T-cell (primary cell): ENCODE measurements at regions not wholly inside any gene's neighbourhood (a gene's known extent, or its start where the extent isn't known, plus 50 kb on each side); places are given as distances from the start of the nearest gene placed in this dataset.

Source experiments
- ATAC-seq, 4 experiments: fragments of 200-7000 bp in 3 of 4; fragments of 150-1000 bp in 1 of 4; cut with Tn5 transposase; replicated peaks in 1 of 4; 1 replicate in 3 of 4; 2 replicates in 1 of 4; pipeline ENCODE4 v1.10.0; 2021; ENCODE audit warnings: moderate library complexity in 3 of 4, mild to moderate bottlenecking in 2 of 4, moderate number of reproducible peaks in 1 of 4
- CTCF ChIA-PET, 2 donors: fragments of 300-600 bp; sonication (Branson Sonifier 250); formaldehyde crosslinking; loops; one replicate each; lab custom pipeline; 2022; ENCODE audit warnings: antibody characterized with exemption in 2 of 2; lab: Charles Lee
- POLR2A ChIA-PET, 2 donors: fragments of 300-600 bp; sonication (Branson Sonifier 250); formaldehyde crosslinking; loops; one replicate each; lab custom pipeline; 2022; ENCODE audit warnings: antibody characterized with exemption in 2 of 2; lab: Charles Lee
- DNase-seq, 35 experiments: peaks; one replicate each; pipeline versions ENCODE4 v3.0.0 to v3.0.0-alpha.2; 2013 to 2023
- H3K27ac ChIP-seq: one replicate; pipeline ENCODE4 v1.5.1; 2013; ENCODE audit warnings: low read length
- H3K27me3 ChIP-seq, 2 experiments: replicated peaks in 1 of 2; 1 replicate in 1 of 2; 2 replicates in 1 of 2; pipeline versions ENCODE4 v1.6.1 to v1.7.0; 2013; ENCODE audit warnings: low read length in 1 of 2, mixed read lengths in 1 of 2; ENCODE audit not compliant: control insufficient read depth in 2 of 2, insufficient read depth in 2 of 2; ENCODE audit errors: extremely low read depth in 1 of 2
- H3K36me3 ChIP-seq, 2 donors: 1 replicate in 1 of 2; 2 replicates in 1 of 2; pipeline versions ENCODE4 v1.6.1 to v1.7.0; 2013; ENCODE audit warnings: low read length in 1 of 2; ENCODE audit not compliant: control insufficient read depth in 2 of 2, insufficient read depth in 1 of 2; ENCODE audit errors: extremely low read depth in 1 of 2
- H3K4me1 ChIP-seq, 2 experiments: 1 replicate in 1 of 2; 2 replicates in 1 of 2; pipeline versions ENCODE4 v1.6.1 to v1.7.0; 2013; ENCODE audit warnings: low read length in 2 of 2, mixed read lengths in 1 of 2; ENCODE audit not compliant: insufficient read depth in 2 of 2, control insufficient read depth in 1 of 2; ENCODE audit errors: extremely low read depth in 1 of 2
- H3K4me3 ChIP-seq, 2 donors: 1 replicate in 1 of 2; 2 replicates in 1 of 2; pipeline versions ENCODE4 v1.5.1 to v1.7.0; 2013; ENCODE audit warnings: mild to moderate bottlenecking in 2 of 2, low read length in 1 of 2, moderate library complexity in 1 of 2; ENCODE audit not compliant: control insufficient read depth in 1 of 2; ENCODE audit errors: extremely low read depth in 1 of 2
- H3K9me3 ChIP-seq: 2 replicates; pipeline ENCODE4 v1.7.0; 2013
- H3K27ac Mint-ChIP-seq, 2 donors: one replicate each; pipeline ENCODE4 v1.8.0; 2020 to 2021; ENCODE audit warnings: mild to moderate bottlenecking in 2 of 2, mixed read lengths in 2 of 2
- H3K27me3 Mint-ChIP-seq, 2 donors: one replicate each; pipeline ENCODE4 v1.8.0; 2021 to 2022; ENCODE audit warnings: mixed read lengths in 2 of 2
- H3K36me3 Mint-ChIP-seq: one replicate; pipeline ENCODE4 v1.8.0; 2021; ENCODE audit warnings: mixed read lengths
- H3K4me1 Mint-ChIP-seq, 3 donors: one replicate each; pipeline ENCODE4 v1.8.0; 2020 to 2022; ENCODE audit warnings: mixed read lengths in 3 of 3, mild to moderate bottlenecking in 1 of 3
- H3K4me3 Mint-ChIP-seq, 3 donors: one replicate each; pipeline ENCODE4 v1.8.0; 2020 to 2022; ENCODE audit warnings: mild to moderate bottlenecking in 3 of 3, mixed read lengths in 3 of 3, moderate library complexity in 3 of 3
- H3K9me3 Mint-ChIP-seq, 3 donors: one replicate each; pipeline ENCODE4 v1.8.0; 2020 to 2022; ENCODE audit warnings: mixed read lengths in 3 of 3
- WGBS: methylation state at CpG from one replicate; pipeline ENCODE4 v1.1.5; 2013; ENCODE audit warnings: missing lambda C conversion rate; ENCODE audit not compliant: insufficient coverage; 5-methylcytosine and 5-hydroxymethylcytosine counted together

- Mint-ChIP-seq H3K27ac (no peak overlapping the region), H3K4me3 (no peak overlapping the region), H3K4me1 (no peaks in the 10 kb centered on the region), H3K27me3 (no peaks in the 10 kb centered on the region), H3K36me3 (no peaks in the 10 kb centered on the region), H3K9me3 (peaks cover 12 to 16% (median 13%) of the 10 kb centered on the region in 3 donors)
- no peaks in the 10 kb centered on the region for H3K4me1 ChIP-seq
- no peak overlapping the region for H3K27ac ChIP-seq
- ATAC-seq: no peak
- POLR2A ChIA-PET: no interaction called here
- H3K4me3 ChIP-seq: no peak overlapping the region
- H3K9me3 ChIP-seq: no peaks in the 10 kb centered on the region
- CTCF ChIA-PET: no interaction called here
- no peaks in the 10 kb centered on the region for H3K36me3 ChIP-seq
- DNase-seq: no peak
- H3K27me3 ChIP-seq: no peaks in the 10 kb centered on the region
Measured at GRCh38 chr18:64562651-64563050, 413.8 kb upstream of the LINC00305 start.

- no peak overlapping the region for H3K4me3 Mint-ChIP-seq
- CTCF ChIA-PET: no interaction called here
- H3K4me1 Mint-ChIP-seq: no peaks in the 10 kb centered on the region
- no peaks in the 10 kb centered on the region for H3K36me3 ChIP-seq
- POLR2A ChIA-PET: no interaction called here
- H3K4me1 ChIP-seq: no peaks in the 10 kb centered on the region
- no peak overlapping the region for H3K27ac ChIP-seq
- no peaks in the 10 kb centered on the region for H3K27me3 ChIP-seq
- DNase-seq (no peak), ATAC-seq (no peak)
- H3K4me3 ChIP-seq: no peak overlapping the region
- WGBS: no CpG with 5 or more reads among the region's 4 CpGs
- no peak overlapping the region for H3K27ac Mint-ChIP-seq
- peaks cover 3 to 9% (median 6%) of the 10 kb centered on the region in 3 donors for H3K9me3 Mint-ChIP-seq
- H3K27me3 Mint-ChIP-seq: no peaks in the 10 kb centered on the region
- H3K9me3 ChIP-seq: peaks cover 2% of the 10 kb centered on the region
- no peaks in the 10 kb centered on the region for H3K36me3 Mint-ChIP-seq
Measured at GRCh38 chr18:64546451-64546850, 397.6 kb upstream of the LINC00305 start.

GRCh38 chr18:64539847-64540246 is 391.0 kb upstream of the LINC00305 start:
- CTCF ChIA-PET: no interaction called here
- no peak for DNase-seq
- Mint-ChIP-seq H3K36me3 (no peaks in the 10 kb centered on the region), H3K27ac (no peak overlapping the region), H3K27me3 (no peaks in the 10 kb centered on the region), H3K4me1 (no peaks in the 10 kb centered on the region), H3K9me3 (peaks cover 5 to 14% (median 13%) of the 10 kb centered on the region in 3 donors), H3K4me3 (no peak overlapping the region)
- no peak for ATAC-seq
- H3K27me3 ChIP-seq: no peaks in the 10 kb centered on the region
- no peaks in the 10 kb centered on the region for H3K36me3 ChIP-seq
- no peaks in the 10 kb centered on the region for H3K4me1 ChIP-seq
- H3K27ac ChIP-seq: no peak overlapping the region
- POLR2A ChIA-PET: no interaction called here
- no peak overlapping the region for H3K4me3 ChIP-seq
- H3K9me3 ChIP-seq: no peaks in the 10 kb centered on the region
- no CpG with 5 or more reads among the region's 1 CpG for WGBS

- no peak for ATAC-seq
- no peaks in the 10 kb centered on the region for H3K4me1 ChIP-seq
- H3K27ac ChIP-seq: no peak overlapping the region
- H3K27me3 ChIP-seq: no peaks in the 10 kb centered on the region
- H3K9me3 ChIP-seq: no peaks in the 10 kb centered on the region
- Mint-ChIP-seq H3K4me1 (no peaks in the 10 kb centered on the region), H3K36me3 (no peaks in the 10 kb centered on the region), H3K4me3 (no peak overlapping the region), H3K27ac (no peak overlapping the region), H3K27me3 (no peaks in the 10 kb centered on the region), H3K9me3 (peaks cover 4 to 11% (median 9%) of the 10 kb centered on the region in 3 donors)
- POLR2A ChIA-PET: no interaction called here
- no peaks in the 10 kb centered on the region for H3K36me3 ChIP-seq
- WGBS: no CpG with 5 or more reads among the region's 3 CpGs
- no peak for DNase-seq
- CTCF ChIA-PET: no interaction called here
- no peak overlapping the region for H3K4me3 ChIP-seq
Measured at GRCh38 chr18:64528646-64529045, 379.8 kb upstream of the LINC00305 start.

DNA sequence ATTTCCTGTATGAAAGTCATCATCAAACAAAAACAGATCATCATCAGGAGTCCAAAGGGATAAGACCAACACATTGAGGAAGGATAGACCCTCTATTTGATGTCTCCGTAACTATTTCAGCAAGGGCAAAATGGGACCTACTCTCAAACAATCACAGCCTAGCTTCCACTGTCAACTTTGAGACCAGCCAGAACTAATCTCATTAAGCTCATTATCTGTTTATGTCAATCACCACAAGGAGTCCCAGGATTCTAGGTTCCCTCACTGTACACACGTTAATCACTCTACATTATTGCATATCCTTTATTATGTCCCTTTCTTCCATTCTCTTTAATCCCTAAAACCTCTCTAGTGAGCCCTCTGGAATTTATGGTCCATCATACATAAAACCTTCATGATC is 370.3 kb upstream of the LINC00305 start:
- Histone ChIP-seq H3K27me3 (no peaks in the 10 kb centered on the region), H3K27ac (no peak overlapping the region), H3K4me3 (no peak overlapping the region), H3K4me1 (no peaks in the 10 kb centered on the region), H3K36me3 (no peaks in the 10 kb centered on the region), H3K9me3 (no peaks in the 10 kb centered on the region)
- H3K36me3 Mint-ChIP-seq: no peaks in the 10 kb centered on the region
- WGBS: 50% methylated on average over 1 of the region's 2 CpGs
- no peak for ATAC-seq
- H3K4me3 Mint-ChIP-seq: no peak overlapping the region
- no peaks in the 10 kb centered on the region for H3K27me3 Mint-ChIP-seq
- no peaks in the 10 kb centered on the region for H3K4me1 Mint-ChIP-seq
- CTCF ChIA-PET: no interaction called here
- peaks cover 9 to 28% (median 23%) of the 10 kb centered on the region in 3 donors for H3K9me3 Mint-ChIP-seq
- POLR2A ChIA-PET: interaction anchor here in 1 of 2 donors (0.6 kb wide), 1 partner anchor 34 kb away, joined by 4 read pairs; no protein-coding TSS in a partner anchor
- no peak overlapping the region for H3K27ac Mint-ChIP-seq
- DNase-seq: no peak

GRCh38 chr18:64518191-64518590 is 369.3 kb upstream of the LINC00305 start:
- Mint-ChIP-seq H3K27me3 (no peaks in the 10 kb centered on the region), H3K9me3 (peaks cover 9 to 24% (median 18%) of the 10 kb centered on the region in 3 donors), H3K4me1 (no peaks in the 10 kb centered on the region), H3K36me3 (no peaks in the 10 kb centered on the region), H3K4me3 (no peak overlapping the region), H3K27ac (no peak overlapping the region)
- DNase-seq (no peak), ATAC-seq (no peak)
- Histone ChIP-seq H3K27me3 (no peaks in the 10 kb centered on the region), H3K4me1 (no peaks in the 10 kb centered on the region), H3K4me3 (no peak overlapping the region), H3K27ac (no peak overlapping the region), H3K9me3 (no peaks in the 10 kb centered on the region), H3K36me3 (no peaks in the 10 kb centered on the region)
- ChIA-PET POLR2A (no interaction called here), CTCF (no interaction called here)
- WGBS: no CpG with 5 or more reads among the region's 2 CpGs

GRCh38 chr18:64513401-64513800 is 364.5 kb upstream of the LINC00305 start:
- ATAC-seq (no peak), DNase-seq (no peak)
- Mint-ChIP-seq H3K27me3 (no peaks in the 10 kb centered on the region), H3K27ac (no peak overlapping the region), H3K9me3 (peaks cover 0 to 12% (median 7%) of the 10 kb centered on the region in 3 donors), H3K36me3 (no peaks in the 10 kb centered on the region), H3K4me1 (no peaks in the 10 kb centered on the region), H3K4me3 (no peak overlapping the region)
- WGBS: no CpG with 5 or more reads among the region's 3 CpGs
- Histone ChIP-seq H3K4me1 (no peaks in the 10 kb centered on the region), H3K27me3 (no peaks in the 10 kb centered on the region), H3K27ac (no peak overlapping the region), H3K4me3 (no peak overlapping the region), H3K9me3 (no peaks in the 10 kb centered on the region), H3K36me3 (no peaks in the 10 kb centered on the region)
- ChIA-PET POLR2A (no interaction called here), CTCF (no interaction called here)
